Embryonic facial prominence (tissue), 1 donor: ENCODE measurements at regions not wholly inside any gene's neighbourhood (a gene's known extent, or its start where the extent isn't known, plus 50 kb on each side); places are given as distances from the start of the nearest gene placed in this dataset.

Experiments
- DNase-seq: peaks from one replicate; pipeline ENCODE4 v3.0.0-alpha.2; 2016; ENCODE audit errors: extremely low spot score

DNA sequence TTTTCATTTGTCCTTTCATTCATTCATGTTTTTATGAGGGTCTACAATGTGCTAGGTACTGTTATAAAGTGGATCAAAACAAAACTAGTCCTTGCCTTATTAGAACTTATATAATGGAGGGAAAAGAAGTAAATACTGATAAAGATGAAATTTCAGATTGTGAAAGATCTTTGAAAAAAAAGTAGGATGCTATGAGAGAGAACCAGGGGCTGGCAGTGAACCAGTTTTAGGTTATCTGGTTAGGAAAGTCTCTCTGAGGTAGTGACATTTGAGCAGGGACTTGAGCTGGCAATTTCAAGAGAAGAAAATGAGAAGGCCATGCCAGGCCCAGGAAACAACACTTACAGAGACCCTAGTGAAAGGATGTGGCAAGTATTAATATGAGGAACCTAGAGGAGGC, 57.3 kb upstream of the E2F7 start:
- DNase-seq, result no peak

DNA sequence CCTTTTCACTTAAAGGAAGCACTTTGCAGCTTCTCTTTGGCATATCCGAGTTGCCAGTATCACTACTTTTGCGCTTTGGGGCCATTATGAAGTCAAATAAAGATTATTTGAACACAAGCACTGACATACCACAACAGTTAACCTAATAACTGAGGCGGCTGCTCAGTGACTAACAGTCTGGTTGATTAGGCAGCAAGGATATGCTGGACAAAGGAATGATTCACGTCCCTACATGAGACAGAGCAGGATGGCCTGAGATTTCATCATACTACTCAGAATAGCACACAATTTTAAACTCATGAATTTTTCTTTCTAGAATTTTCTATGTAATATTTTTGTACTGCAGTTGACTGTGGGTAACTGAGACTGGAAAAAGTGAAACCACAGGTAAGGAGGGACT, 56.9 kb upstream of the E2F7 start:
- no peak for DNase-seq

DNA sequence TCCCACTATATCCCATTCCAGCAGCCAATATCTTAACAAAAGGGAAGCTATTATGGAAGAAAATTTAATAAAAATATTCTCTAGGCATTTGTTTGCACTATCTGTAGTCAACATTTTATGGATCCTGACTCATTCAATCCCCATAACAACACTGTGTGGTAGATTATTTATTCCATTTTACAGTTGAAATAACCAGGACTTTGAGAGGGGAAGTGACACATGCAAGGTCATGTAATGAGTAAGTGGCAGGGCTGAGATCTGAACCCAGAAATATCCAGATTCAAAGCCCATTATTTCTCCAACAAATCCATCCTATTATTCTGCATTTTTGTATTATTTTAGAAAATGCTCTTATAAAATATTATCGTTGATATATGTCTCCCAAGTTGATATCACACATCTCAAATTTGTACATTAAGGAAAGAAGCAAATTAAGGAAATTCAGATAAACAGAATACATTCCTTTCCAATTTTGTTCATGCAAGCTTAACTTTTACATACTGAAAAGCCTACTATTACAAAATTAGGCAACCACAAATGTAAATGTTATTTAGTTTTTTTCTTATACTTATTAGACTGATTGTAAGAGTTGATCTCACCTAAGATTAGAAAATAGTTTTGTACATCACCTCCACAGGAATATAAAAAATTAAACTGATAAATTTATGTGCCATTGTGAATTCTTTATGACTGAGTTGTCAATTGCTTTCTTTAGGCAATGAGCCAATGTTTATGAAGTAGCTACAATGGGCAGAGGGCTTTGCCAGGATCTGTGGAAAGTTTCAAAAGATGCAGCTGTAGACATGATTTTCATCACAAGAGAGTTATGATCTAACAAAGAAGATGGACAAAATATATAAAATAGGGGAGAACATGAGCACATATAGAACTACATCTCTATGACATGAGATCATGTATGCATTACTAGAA, 55.1 kb upstream of the E2F7 start:
- no peak for DNase-seq

DNA sequence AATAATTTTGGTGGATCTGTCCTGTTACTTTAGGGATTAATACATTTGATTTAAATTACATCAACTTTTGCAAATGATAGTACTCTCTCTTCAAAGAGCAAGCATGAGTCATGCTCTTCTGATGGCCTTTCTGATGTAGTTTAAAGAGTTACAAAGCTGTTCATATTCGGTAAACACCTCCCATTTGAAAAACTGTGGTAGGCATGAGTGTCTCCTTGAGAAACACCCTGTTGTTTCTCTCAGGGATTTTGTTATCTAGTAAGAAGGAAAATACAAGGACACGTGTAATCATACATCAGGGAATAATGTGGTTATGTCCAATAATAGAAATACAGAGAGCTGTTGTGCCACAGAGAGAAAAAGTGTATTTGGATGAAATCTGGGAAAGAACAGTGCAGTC, 53.3 kb upstream of the E2F7 start:
- no peak for DNase-seq

- no peak for DNase-seq
Observed at GRCh38 chr12:77116277-77116676, 50.9 kb upstream of the E2F7 start.

- DNase-seq, result no peak
Observed at GRCh38 chr12:77115471-77115870, 50.1 kb upstream of the E2F7 start.
